HG03097 (cell line): ENCODE measurements at regions not wholly inside any gene's neighbourhood (a gene's known extent, or its start where the extent isn't known, plus 50 kb on each side); places are given as distances from the start of the nearest gene placed in this dataset.
"Not testable (repeated sequence)": the region's sequence is repeated elsewhere in the genome, so short reads cannot be mapped to it uniquely, and the experiment has no call there.

Source experiments
- ATAC-seq: cut with Tn5 transposase; IDR thresholded peaks from one replicate; pipeline ENCODE4 v1.9.1; 2021; ENCODE audit not compliant: unreplicated experiment, low FRiP score

GRCh38 chr5:87572611-87573010 lies 159.9 kb upstream of the CCNH start:
- ATAC-seq = no peak

GRCh38 chr5:87572090-87572489 lies 159.4 kb upstream of the CCNH start:
- ATAC-seq = no peak

- no peak for ATAC-seq
Observed at GRCh38 chr5:87570366-87570765, 157.6 kb upstream of the CCNH start.

GRCh38 chr5:87562068-87562467 lies 149.3 kb upstream of the CCNH start:
- ATAC-seq = no peak

GRCh38 chr5:87560528-87560927 lies 147.8 kb upstream of the CCNH start:
- ATAC-seq = no peak

- ATAC-seq = no peak
Observed at GRCh38 chr5:87551911-87552310, 139.2 kb upstream of the CCNH start.

- ATAC-seq = no peak
Observed at GRCh38 chr5:87541676-87542075, 128.9 kb upstream of the CCNH start.

GRCh38 chr5:87541033-87541432 lies 128.3 kb upstream of the CCNH start:
- no peak for ATAC-seq

GRCh38 chr5:87539839-87540238 lies 127.1 kb upstream of the CCNH start:
- ATAC-seq = no peak

- no peak for ATAC-seq
Observed at GRCh38 chr5:87536365-87536764, 123.6 kb upstream of the CCNH start.

GRCh38 chr5:87535706-87536105 lies 123.0 kb upstream of the CCNH start:
- ATAC-seq = no peak

- no peak for ATAC-seq
Observed at GRCh38 chr5:87529486-87530076, 116.9 kb upstream of the CCNH start.

- no peak for ATAC-seq
Observed at GRCh38 chr5:87526131-87526530, 113.4 kb upstream of the CCNH start.

GRCh38 chr5:87524217-87524616 lies 111.5 kb upstream of the CCNH start:
- ATAC-seq = no peak

GRCh38 chr5:87511778-87512177 lies 99.0 kb upstream of the CCNH start:
- not testable (repeated sequence) for ATAC-seq

GRCh38 chr5:87503004-87503403 lies 90.3 kb upstream of the CCNH start:
- ATAC-seq = no peak

- ATAC-seq = no peak
Observed at GRCh38 chr5:87499478-87500410, 87.0 kb upstream of the CCNH start.
